HUES6 (cell line): ENCODE measurements at regions not wholly inside any gene's neighbourhood (a gene's known extent, or its start where the extent isn't known, plus 50 kb on each side); places are given as distances from the start of the nearest gene placed in this dataset.

ENCODE experiments used
- H3K27ac ChIP-seq: 2 replicates; pipeline ENCODE4 v1.7.0; 2013; ENCODE audit warnings: low read depth, mild to moderate bottlenecking, low read length, inconsistent platforms
- H3K27me3 ChIP-seq: 2 replicates; pipeline ENCODE4 v1.6.1; 2013; ENCODE audit warnings: low read length; ENCODE audit not compliant: control insufficient read depth, insufficient read depth
- H3K36me3 ChIP-seq: 2 replicates; pipeline ENCODE4 v1.6.1; 2013; ENCODE audit warnings: low read length; ENCODE audit not compliant: control insufficient read depth, insufficient read depth
- H3K4me1 ChIP-seq: 2 replicates; pipeline ENCODE4 v1.6.1; 2013; ENCODE audit warnings: low read length; ENCODE audit not compliant: control insufficient read depth, insufficient read depth
- H3K4me3 ChIP-seq: 2 replicates; pipeline ENCODE4 v1.5.1; 2013; ENCODE audit warnings: low read depth, low read length
- H3K9ac ChIP-seq: one replicate; pipeline ENCODE4 v1.6.1; 2013; ENCODE audit warnings: mild to moderate bottlenecking, low read length
- H3K9me3 ChIP-seq: 2 replicates; pipeline ENCODE4 v1.6.1; 2013; ENCODE audit warnings: low read depth, low read length; ENCODE audit not compliant: control insufficient read depth, insufficient read depth

- Histone ChIP-seq H3K4me3 (no peak overlapping the region), H3K9ac (no peak overlapping the region), H3K36me3 (no peaks in the 10 kb centered on the region), H3K27ac (no peak overlapping the region), H3K27me3 (no peaks in the 10 kb centered on the region), H3K9me3 (no peaks in the 10 kb centered on the region), H3K4me1 (peaks cover 10% of the 10 kb centered on the region)
These were observed 320.5 kb upstream of the SKOR2 start for GRCh38 chr18:47571957-47572356.

GRCh38 chr18:47566809-47567208 is 315.3 kb upstream of the SKOR2 start:
- Histone ChIP-seq H3K4me1 (peaks cover 6% of the 10 kb centered on the region), H3K9me3 (peaks cover 15% of the 10 kb centered on the region), H3K4me3 (no peak overlapping the region), H3K9ac (no peak overlapping the region), H3K36me3 (no peaks in the 10 kb centered on the region), H3K27me3 (no peaks in the 10 kb centered on the region), H3K27ac (no peak overlapping the region)

GRCh38 chr18:47560723-47561715 is 309.6 kb upstream of the SKOR2 start:
- Histone ChIP-seq H3K9me3 (peaks cover 15% of the 10 kb centered on the region), H3K4me1 (peaks cover 35% of the 10 kb centered on the region), H3K27ac (peak overlapping the region; percentile 78), H3K9ac (peak overlapping the region; percentile 21), H3K4me3 (peak overlapping the region; percentile 16; the same call in 1 of the 2 replicates), H3K36me3 (no peaks in the 10 kb centered on the region), H3K27me3 (peaks cover 19% of the 10 kb centered on the region)

- Histone ChIP-seq H3K36me3 (no peaks in the 10 kb centered on the region), H3K4me1 (peaks cover 35% of the 10 kb centered on the region), H3K27ac (no peak overlapping the region), H3K4me3 (no peak overlapping the region), H3K9ac (no peak overlapping the region), H3K9me3 (peaks cover 10% of the 10 kb centered on the region), H3K27me3 (peaks cover 19% of the 10 kb centered on the region)
These were observed 306.8 kb upstream of the SKOR2 start for GRCh38 chr18:47558110-47558750.

- no peak overlapping the region for H3K27ac ChIP-seq
- no peak overlapping the region for H3K4me3 ChIP-seq
- no peaks in the 10 kb centered on the region for H3K9me3 ChIP-seq
- H3K36me3 ChIP-seq = no peaks in the 10 kb centered on the region
- H3K9ac ChIP-seq = no peak overlapping the region
- peaks cover 35% of the 10 kb centered on the region for H3K4me1 ChIP-seq
- peaks cover 19% of the 10 kb centered on the region for H3K27me3 ChIP-seq
These were observed 305.7 kb upstream of the SKOR2 start for GRCh38 chr18:47557160-47557559.

- H3K9ac ChIP-seq = no peak overlapping the region
- H3K9me3 ChIP-seq = no peaks in the 10 kb centered on the region
- no peaks in the 10 kb centered on the region for H3K36me3 ChIP-seq
- H3K27me3 ChIP-seq = no peaks in the 10 kb centered on the region
- H3K4me1 ChIP-seq = peaks cover 2% of the 10 kb centered on the region; the same call in 1 of the 2 replicates
- no peak overlapping the region for H3K4me3 ChIP-seq
- H3K27ac ChIP-seq = no peak overlapping the region
These were observed 301.3 kb upstream of the SKOR2 start for GRCh38 chr18:47552783-47553182.

GRCh38 chr18:47550611-47551010 is 299.2 kb upstream of the SKOR2 start:
- Histone ChIP-seq H3K9me3 (no peaks in the 10 kb centered on the region), H3K4me3 (no peak overlapping the region), H3K36me3 (no peaks in the 10 kb centered on the region), H3K9ac (no peak overlapping the region), H3K27ac (no peak overlapping the region), H3K27me3 (no peaks in the 10 kb centered on the region), H3K4me1 (no peaks in the 10 kb centered on the region)

- H3K9me3 ChIP-seq = no peaks in the 10 kb centered on the region
- no peaks in the 10 kb centered on the region for H3K27me3 ChIP-seq
- no peaks in the 10 kb centered on the region for H3K4me1 ChIP-seq
- no peak overlapping the region for H3K27ac ChIP-seq
- no peak overlapping the region for H3K9ac ChIP-seq
- H3K4me3 ChIP-seq = no peak overlapping the region
- no peaks in the 10 kb centered on the region for H3K36me3 ChIP-seq
These were observed 297.6 kb upstream of the SKOR2 start for GRCh38 chr18:47549021-47549540.

GRCh38 chr18:47547539-47548202 is 296.2 kb upstream of the SKOR2 start:
- Histone ChIP-seq H3K36me3 (no peaks in the 10 kb centered on the region), H3K4me3 (no peak overlapping the region), H3K27ac (no peak overlapping the region), H3K4me1 (no peaks in the 10 kb centered on the region), H3K27me3 (no peaks in the 10 kb centered on the region), H3K9me3 (no peaks in the 10 kb centered on the region), H3K9ac (no peak overlapping the region)

GRCh38 chr18:47545613-47546012 is 294.2 kb upstream of the SKOR2 start:
- no peak overlapping the region for H3K9ac ChIP-seq
- no peaks in the 10 kb centered on the region for H3K9me3 ChIP-seq
- H3K4me1 ChIP-seq = no peaks in the 10 kb centered on the region
- no peak overlapping the region for H3K27ac ChIP-seq
- H3K4me3 ChIP-seq = no peak overlapping the region
- no peaks in the 10 kb centered on the region for H3K27me3 ChIP-seq
- no peaks in the 10 kb centered on the region for H3K36me3 ChIP-seq
